ENCODE measurements at regions not wholly inside any gene's neighbourhood (a gene's known extent, or its start where the extent isn't known, plus 50 kb on each side); places are given as distances from the start of the nearest gene placed in this dataset.

DNA sequence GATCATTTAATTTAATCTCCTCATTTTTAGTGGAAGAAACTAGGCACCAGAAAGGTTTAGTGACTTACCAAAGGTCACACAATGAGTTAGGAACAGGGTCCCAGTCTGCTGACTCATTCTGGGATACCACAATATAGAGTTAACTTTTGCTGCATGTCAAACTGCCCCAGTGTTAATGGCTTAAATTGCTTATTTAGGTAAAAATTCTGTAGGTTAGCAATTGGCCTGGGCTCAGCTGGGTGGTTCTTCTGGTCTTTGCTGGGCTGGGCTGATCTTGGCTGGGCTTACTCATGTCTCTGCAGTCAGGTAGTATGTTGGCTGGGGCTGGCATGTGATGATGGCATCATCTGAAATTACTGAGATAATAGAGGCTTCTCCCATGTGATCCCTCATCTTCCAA, 111.6 kb downstream of the EMX2 start:
- TF ChIP-seq, protein P1, sequence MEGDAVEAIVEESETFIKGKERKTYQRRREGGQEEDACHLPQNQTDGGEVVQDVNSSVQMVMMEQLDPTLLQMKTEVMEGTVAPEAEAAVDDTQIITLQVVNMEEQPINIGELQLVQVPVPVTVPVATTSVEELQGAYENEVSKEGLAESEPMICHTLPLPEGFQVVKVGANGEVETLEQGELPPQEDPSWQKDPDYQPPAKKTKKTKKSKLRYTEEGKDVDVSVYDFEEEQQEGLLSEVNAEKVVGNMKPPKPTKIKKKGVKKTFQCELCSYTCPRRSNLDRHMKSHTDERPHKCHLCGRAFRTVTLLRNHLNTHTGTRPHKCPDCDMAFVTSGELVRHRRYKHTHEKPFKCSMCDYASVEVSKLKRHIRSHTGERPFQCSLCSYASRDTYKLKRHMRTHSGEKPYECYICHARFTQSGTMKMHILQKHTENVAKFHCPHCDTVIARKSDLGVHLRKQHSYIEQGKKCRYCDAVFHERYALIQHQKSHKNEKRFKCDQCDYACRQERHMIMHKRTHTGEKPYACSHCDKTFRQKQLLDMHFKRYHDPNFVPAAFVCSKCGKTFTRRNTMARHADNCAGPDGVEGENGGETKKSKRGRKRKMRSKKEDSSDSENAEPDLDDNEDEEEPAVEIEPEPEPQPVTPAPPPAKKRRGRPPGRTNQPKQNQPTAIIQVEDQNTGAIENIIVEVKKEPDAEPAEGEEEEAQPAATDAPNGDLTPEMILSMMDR (tag by site-specific recombination; IDR thresholded peaks at IDR 0.05) = no peak
- TF ChIP-seq, protein P2, sequence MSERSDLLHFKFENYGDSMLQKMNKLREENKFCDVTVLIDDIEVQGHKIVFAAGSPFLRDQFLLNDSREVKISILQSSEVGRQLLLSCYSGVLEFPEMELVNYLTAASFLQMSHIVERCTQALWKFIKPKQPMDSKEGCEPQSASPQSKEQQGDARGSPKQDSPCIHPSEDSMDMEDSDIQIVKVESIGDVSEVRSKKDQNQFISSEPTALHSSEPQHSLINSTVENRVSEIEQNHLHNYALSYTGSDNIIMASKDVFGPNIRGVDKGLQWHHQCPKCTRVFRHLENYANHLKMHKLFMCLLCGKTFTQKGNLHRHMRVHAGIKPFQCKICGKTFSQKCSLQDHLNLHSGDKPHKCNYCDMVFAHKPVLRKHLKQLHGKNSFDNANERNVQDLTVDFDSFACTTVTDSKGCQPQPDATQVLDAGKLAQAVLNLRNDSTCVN (tag by site-specific recombination; optimal IDR thresholded peaks at IDR 0.05) = no peak
- TF ChIP-seq, protein P3, sequence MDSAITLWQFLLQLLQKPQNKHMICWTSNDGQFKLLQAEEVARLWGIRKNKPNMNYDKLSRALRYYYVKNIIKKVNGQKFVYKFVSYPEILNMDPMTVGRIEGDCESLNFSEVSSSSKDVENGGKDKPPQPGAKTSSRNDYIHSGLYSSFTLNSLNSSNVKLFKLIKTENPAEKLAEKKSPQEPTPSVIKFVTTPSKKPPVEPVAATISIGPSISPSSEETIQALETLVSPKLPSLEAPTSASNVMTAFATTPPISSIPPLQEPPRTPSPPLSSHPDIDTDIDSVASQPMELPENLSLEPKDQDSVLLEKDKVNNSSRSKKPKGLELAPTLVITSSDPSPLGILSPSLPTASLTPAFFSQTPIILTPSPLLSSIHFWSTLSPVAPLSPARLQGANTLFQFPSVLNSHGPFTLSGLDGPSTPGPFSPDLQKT (IDR thresholded peaks at IDR 0.05; ENCODE audit: borderline replicate concordance, low read depth, low read length) = no peak
- TF ChIP-seq, protein P4, sequence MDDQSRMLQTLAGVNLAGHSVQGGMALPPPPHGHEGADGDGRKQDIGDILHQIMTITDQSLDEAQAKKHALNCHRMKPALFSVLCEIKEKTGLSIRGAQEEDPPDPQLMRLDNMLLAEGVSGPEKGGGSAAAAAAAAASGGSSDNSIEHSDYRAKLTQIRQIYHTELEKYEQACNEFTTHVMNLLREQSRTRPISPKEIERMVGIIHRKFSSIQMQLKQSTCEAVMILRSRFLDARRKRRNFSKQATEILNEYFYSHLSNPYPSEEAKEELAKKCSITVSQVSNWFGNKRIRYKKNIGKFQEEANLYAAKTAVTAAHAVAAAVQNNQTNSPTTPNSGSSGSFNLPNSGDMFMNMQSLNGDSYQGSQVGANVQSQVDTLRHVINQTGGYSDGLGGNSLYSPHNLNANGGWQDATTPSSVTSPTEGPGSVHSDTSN (CRISPR knock-in tag; IDR thresholded peaks at IDR 0.05) = no peak
- TF ChIP-seq ZNF707 (tag by site-specific recombination; IDR thresholded peaks at IDR 0.05) (no peak), ZNF221 (tag by site-specific recombination; IDR thresholded peaks at IDR 0.05; ENCODE audit: borderline replicate concordance) (no peak), ZNF174 (tag by site-specific recombination; IDR thresholded peaks at IDR 0.05) (no peak), ZNF558 (tag by site-specific recombination; IDR thresholded peaks at IDR 0.05) (no peak), ZNF521 (tag by site-specific recombination; IDR thresholded peaks at IDR 0.05) (no peak), ZNF324 (tag by site-specific recombination; IDR thresholded peaks at IDR 0.05) (no peak), ZNF629 (tag by site-specific recombination; IDR thresholded peaks at IDR 0.05) (no peak), ZNF416 (tag by site-specific recombination; IDR thresholded peaks at IDR 0.05) (no peak)
- TF ChIP-seq, protein P5, sequence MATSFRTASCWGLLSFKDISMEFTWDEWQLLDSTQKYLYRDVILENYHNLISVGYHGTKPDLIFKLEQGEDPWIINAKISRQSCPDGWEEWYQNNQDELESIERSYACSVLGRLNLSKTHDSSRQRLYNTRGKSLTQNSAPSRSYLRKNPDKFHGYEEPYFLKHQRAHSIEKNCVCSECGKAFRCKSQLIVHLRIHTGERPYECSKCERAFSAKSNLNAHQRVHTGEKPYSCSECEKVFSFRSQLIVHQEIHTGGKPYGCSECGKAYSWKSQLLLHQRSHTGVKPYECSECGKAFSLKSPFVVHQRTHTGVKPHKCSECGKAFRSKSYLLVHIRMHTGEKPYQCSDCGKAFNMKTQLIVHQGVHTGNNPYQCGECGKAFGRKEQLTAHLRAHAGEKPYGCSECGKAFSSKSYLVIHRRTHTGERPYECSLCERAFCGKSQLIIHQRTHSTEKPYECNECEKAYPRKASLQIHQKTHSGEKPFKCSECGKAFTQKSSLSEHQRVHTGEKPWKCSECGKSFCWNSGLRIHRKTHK (tag by site-specific recombination; IDR thresholded peaks at IDR 0.05) = no peak
